SK-MEL-5 (cell line): ENCODE measurements at regions not wholly inside any gene's neighbourhood (a gene's known extent, or its start where the extent isn't known, plus 50 kb on each side); places are given as distances from the start of the nearest gene placed in this dataset.

ENCODE experiments used
- DNase-seq: peaks from one replicate; pipeline ENCODE4 v3.0.0-alpha.2; 2016; ENCODE audit warnings: low read depth, low spot score
- in situ Hi-C: cut with HindIII; loops from 2 replicates; pipeline ENCODE4 v1.10.0; 2016; ENCODE audit warnings: low sequenced_read_pairs, high pct_unique_total_duplicates, low pct_unique_long_range_greater_than_20kb

DNA sequence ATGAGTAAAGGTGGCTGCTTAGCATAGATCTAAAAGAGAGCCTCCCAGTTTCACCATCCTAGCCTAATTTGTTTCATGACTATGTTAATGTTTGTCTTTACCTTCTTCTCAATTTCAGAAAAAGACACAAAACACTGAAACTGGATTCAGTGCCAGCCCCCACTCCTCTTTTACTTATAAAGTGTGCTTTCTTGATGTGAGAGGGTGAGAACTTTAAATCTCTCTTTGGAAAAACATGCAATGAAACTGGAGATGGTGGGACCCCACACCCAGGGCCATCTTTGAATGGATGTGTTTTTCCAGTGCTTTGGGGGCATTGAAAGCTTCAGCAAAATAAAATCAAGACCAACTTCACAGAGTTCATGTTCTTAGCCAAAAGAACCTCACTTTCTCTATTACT, 185.9 kb downstream of the CYRIA start:
- DNase-seq = no peak
- in situ Hi-C loops = no loop called here

- in situ Hi-C loops = no loop called here
- no peak for DNase-seq
These were observed 187.0 kb downstream of the CYRIA start for GRCh38 chr2:16478434-16479210.

- DNase-seq = no peak
- in situ Hi-C loops = no loop called here
These were observed 188.0 kb downstream of the CYRIA start for GRCh38 chr2:16477648-16478047.

- no peak for DNase-seq
- in situ Hi-C loops = no loop called here
These were observed 188.8 kb downstream of the CYRIA start for GRCh38 chr2:16476866-16477265.

DNA sequence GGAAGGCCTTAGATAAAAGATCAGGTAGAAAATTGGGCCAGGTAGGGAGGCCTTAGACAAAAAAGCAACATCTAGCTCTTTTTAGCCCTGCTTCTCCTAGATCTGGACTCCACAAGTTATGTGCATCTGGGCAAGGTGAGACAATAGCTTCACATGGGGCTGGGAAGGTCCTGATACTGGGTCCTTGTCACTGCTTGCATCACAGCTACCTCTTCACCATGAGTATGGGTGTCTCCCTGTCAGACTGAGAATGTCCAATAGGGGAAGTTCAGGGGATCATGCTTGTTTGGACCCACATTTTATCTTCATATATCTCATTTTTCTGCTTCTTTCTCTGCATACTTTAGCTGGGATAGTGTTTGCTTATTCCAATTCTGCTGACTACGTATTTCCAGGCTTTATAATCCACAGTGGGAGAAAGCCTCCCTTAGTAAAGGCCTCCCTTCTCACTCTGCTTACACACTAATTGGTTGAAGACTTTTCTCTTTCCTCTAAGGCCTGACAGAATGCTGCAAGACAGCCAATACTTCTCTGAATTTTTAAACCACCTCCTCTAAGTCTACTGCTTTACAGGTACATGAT, 189.6 kb downstream of the CYRIA start:
- DNase-seq = no peak
- in situ Hi-C loops = no loop called here

GRCh38 chr2:16475586-16475985, 190.0 kb downstream of the CYRIA start:
- no peak for DNase-seq
- in situ Hi-C loops = no loop called here

GRCh38 chr2:16473575-16473974, 192.1 kb downstream of the CYRIA start:
- in situ Hi-C loops = no loop called here
- no peak for DNase-seq

- no peak for DNase-seq
- in situ Hi-C loops = no loop called here
These were observed 194.6 kb downstream of the CYRIA start for GRCh38 chr2:16470936-16471490.

DNA sequence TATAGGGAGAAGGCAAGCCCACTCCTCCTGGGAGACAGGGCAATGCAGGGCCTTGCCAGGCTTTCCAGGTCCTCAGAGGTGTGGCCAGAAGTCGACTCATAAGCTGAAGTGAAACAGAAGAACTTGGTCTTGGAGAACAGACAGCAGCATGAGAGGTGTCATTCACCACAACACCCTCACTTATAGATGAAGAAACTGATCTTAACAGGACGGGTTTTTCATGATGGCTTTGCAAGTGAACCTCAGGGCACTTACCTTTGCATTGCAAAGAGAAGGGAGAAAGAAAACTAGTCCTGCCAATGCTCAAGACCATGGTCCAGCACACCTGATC, 198.8 kb downstream of the CYRIA start:
- in situ Hi-C loops = no loop called here
- no peak for DNase-seq

- in situ Hi-C loops = no loop called here
- DNase-seq = no peak
These were observed 199.4 kb downstream of the CYRIA start for GRCh38 chr2:16466133-16466820.

GRCh38 chr2:16464641-16465040, 201.0 kb downstream of the CYRIA start:
- in situ Hi-C loops = no loop called here

DNA sequence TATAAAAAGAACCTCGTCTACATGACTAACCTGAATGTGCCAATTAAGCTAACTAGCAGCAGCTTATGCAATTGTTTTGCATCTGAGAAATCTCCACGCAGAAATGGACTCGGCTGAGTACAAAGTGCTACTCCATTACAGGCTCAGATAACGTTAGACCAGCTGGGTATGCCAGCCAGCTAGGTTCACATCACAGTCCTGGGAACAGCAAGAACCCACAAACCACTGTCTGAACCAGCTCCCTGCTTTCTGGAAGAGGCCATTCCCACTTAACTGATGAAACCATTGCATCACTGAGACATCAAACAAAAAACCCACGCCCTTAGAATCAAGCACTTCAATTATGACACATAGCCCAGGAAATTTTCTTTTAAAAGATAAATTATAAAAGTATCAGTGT, 202.7 kb downstream of the CYRIA start:
- in situ Hi-C loops = no loop called here
- no peak for DNase-seq

More at GRCh38 chr2:16464641-16465040, 201.0 kb downstream of the CYRIA start:
- no peak for DNase-seq

GRCh38 chr2:16461672-16462071, 204.0 kb downstream of the CYRIA start:
- no peak for DNase-seq
- in situ Hi-C loops = no loop called here

GRCh38 chr2:16459606-16460005, 206.0 kb downstream of the CYRIA start:
- no peak for DNase-seq
- in situ Hi-C loops = no loop called here

- in situ Hi-C loops = no loop called here
- DNase-seq = no peak
These were observed 211.0 kb downstream of the CYRIA start for GRCh38 chr2:16454621-16455020.

DNA sequence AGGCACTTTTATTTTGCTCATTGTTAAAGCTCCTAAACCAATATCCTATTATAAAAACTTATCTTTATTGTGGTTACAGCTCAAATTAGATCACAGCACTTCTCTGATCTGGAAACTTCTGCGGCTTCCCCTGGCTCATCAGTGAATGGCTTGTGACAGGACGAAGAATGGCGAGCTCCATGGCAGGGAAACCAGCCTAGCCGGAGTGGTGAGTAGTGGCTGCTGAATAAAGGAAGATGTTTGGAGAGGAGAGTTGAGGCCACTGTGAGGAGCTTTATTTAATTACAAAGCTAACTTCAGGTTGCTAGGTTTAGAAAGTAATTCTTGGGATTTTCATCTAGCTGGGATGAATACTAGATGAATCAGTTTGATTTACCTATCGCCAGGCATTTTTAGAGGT, 213.5 kb downstream of the CYRIA start:
- in situ Hi-C loops = no loop called here
- no peak for DNase-seq

GRCh38 chr2:16446706-16447105, 218.9 kb downstream of the CYRIA start:
- in situ Hi-C loops = no loop called here
- DNase-seq = no peak

GRCh38 chr2:16442971-16443370, 222.7 kb downstream of the CYRIA start:
- DNase-seq = no peak
- in situ Hi-C loops = no loop called here

GRCh38 chr2:16441431-16441830, 224.2 kb downstream of the CYRIA start:
- in situ Hi-C loops = no loop called here
- no peak for DNase-seq
